ENCODE measurements at regions not wholly inside any gene's neighbourhood (a gene's known extent, or its start where the extent isn't known, plus 50 kb on each side); places are given as distances from the start of the nearest gene placed in this dataset.

- Histone ChIP-seq H3K4me2 (no peak overlapping the region), H4K20me1 (no peaks in the 10 kb centered on the region), H3K9me3 (replicated peaks in 1 of 11) (no peaks in the 10 kb centered on the region), H3K27ac (no peak overlapping the region), H3K27me3 (no peaks in the 10 kb centered on the region), H3K36me3 (no peaks in the 10 kb centered on the region), H3K9ac (no peak overlapping the region), H3K4me1 (no peaks in the 10 kb centered on the region), H3K4me3 (no peak overlapping the region)
- TF ChIP-seq Cebpa-rat (IDR thresholded peaks at IDR 0.05): no peak
Observed at GRCh38 chr13:63190219-63190618, 1774.6 kb upstream of the PCDH20 start.

- Histone ChIP-seq H3K4me2 (no peak overlapping the region), H3K27ac (no peak overlapping the region), H3K4me3 (no peak overlapping the region), H3K9me3 (replicated peaks in 1 of 11) (no peaks in the 10 kb centered on the region), H4K20me1 (no peaks in the 10 kb centered on the region), H3K27me3 (no peaks in the 10 kb centered on the region), H3K9ac (no peak overlapping the region), H3K36me3 (no peaks in the 10 kb centered on the region), H3K4me1 (no peaks in the 10 kb centered on the region)
- no peak for TF ChIP-seq Cebpa-rat (IDR thresholded peaks at IDR 0.05)
Observed at GRCh38 chr13:63189712-63190111, 1774.1 kb upstream of the PCDH20 start.

- TF ChIP-seq Cebpa-rat (IDR thresholded peaks at IDR 0.05): no peak
- Histone ChIP-seq H3K36me3 (no peaks in the 10 kb centered on the region), H3K4me1 (no peaks in the 10 kb centered on the region), H3K27ac (no peak overlapping the region), H3K9ac (no peak overlapping the region), H3K4me2 (no peak overlapping the region), H3K27me3 (no peaks in the 10 kb centered on the region), H4K20me1 (no peaks in the 10 kb centered on the region), H3K9me3 (replicated peaks in 1 of 11) (no peaks in the 10 kb centered on the region), H3K4me3 (no peak overlapping the region)
Observed at GRCh38 chr13:63184693-63185092, 1769.0 kb upstream of the PCDH20 start.

DNA sequence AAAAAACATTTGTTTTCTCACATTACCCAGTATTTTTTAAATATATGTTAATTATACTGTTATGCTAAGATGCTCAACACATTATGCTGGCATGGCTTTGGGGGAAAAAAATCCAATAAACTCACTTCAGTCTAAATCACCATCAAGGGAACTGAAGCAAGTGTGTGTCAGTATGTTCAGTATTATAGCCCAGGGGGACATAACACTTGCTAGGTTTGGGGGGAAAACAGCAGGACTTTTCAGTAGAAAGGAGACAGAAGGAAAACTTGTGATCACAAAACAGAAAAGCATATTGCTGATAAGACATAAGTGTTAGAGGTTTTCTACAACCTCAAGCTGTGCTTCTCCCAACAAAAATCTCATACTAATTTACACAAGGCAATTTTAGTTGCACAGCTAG lies 1759.9 kb upstream of the PCDH20 start:
- TF ChIP-seq Cebpa-rat (IDR thresholded peaks at IDR 0.05): no peak
- H3K27me3 ChIP-seq: no peaks in the 10 kb centered on the region
- H3K4me3 ChIP-seq: no peak overlapping the region
- H3K9me3 ChIP-seq (replicated peaks in 1 of 11): no peaks in the 10 kb centered on the region
- no peaks in the 10 kb centered on the region for H3K36me3 ChIP-seq
- H3K27ac ChIP-seq: no peak overlapping the region
- H3K4me1 ChIP-seq: no peaks in the 10 kb centered on the region
- H3K4me2 ChIP-seq: no peak overlapping the region
- H4K20me1 ChIP-seq: no peaks in the 10 kb centered on the region
- H3K9ac ChIP-seq: no peak overlapping the region

- no peak for TF ChIP-seq Cebpa-rat (IDR thresholded peaks at IDR 0.05)
- H4K20me1 ChIP-seq: no peaks in the 10 kb centered on the region
- H3K4me2 ChIP-seq: no peak overlapping the region
- no peaks in the 10 kb centered on the region for H3K4me1 ChIP-seq
- H3K36me3 ChIP-seq: no peaks in the 10 kb centered on the region
- no peaks in the 10 kb centered on the region for H3K9me3 ChIP-seq (replicated peaks in 1 of 11)
- no peak overlapping the region for H3K27ac ChIP-seq
- H3K9ac ChIP-seq: no peak overlapping the region
- no peak overlapping the region for H3K4me3 ChIP-seq
- no peaks in the 10 kb centered on the region for H3K27me3 ChIP-seq
Observed at GRCh38 chr13:63167699-63168337, 1752.2 kb upstream of the PCDH20 start.

DNA sequence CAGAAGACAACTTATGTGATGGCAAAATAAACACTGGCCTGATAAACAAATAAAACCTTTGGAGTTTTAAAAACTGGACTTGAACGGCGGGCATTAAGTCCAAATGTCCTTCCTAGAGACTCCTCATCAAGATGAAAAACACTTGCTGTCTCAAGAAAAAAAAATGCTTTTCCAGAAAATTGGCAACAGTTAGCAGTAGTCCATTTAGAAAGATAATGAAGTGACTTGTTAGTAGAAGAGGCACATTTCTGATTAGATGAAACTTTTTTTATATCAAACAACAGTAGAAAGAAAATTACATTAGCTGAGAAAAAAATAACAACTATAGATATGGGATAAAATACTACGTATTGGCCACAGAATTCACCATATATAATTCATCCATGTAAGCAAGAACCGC lies 1750.7 kb upstream of the PCDH20 start:
- no peaks in the 10 kb centered on the region for H4K20me1 ChIP-seq
- no peak for TF ChIP-seq Cebpa-rat (IDR thresholded peaks at IDR 0.05)
- no peaks in the 10 kb centered on the region for H3K36me3 ChIP-seq
- H3K4me1 ChIP-seq: no peaks in the 10 kb centered on the region
- H3K27ac ChIP-seq: no peak overlapping the region
- H3K9ac ChIP-seq: no peak overlapping the region
- H3K4me2 ChIP-seq: no peak overlapping the region
- H3K4me3 ChIP-seq: no peak overlapping the region
- H3K27me3 ChIP-seq: no peaks in the 10 kb centered on the region
- no peaks in the 10 kb centered on the region for H3K9me3 ChIP-seq (replicated peaks in 1 of 11)

DNA sequence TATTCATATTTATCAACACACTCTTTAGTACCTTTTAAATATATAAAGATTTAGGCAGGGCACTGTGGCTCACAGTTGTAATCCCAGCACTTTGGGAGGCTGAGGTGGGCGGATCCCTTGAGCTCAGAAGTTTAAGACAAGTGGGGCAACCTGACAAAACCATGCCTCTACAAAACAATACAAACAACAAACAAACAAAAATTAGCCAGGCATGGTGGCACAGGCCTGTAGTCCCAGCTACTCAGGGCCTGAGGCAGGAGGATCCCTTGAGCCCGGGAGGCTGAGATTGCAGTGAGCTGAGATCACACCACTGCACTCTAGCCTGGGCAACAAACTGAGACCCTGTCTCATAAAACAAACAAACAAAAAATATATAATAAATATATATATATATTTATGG lies 1748.3 kb upstream of the PCDH20 start:
- TF ChIP-seq Cebpa-rat (IDR thresholded peaks at IDR 0.05): no peak
- Histone ChIP-seq H3K4me3 (no peak overlapping the region), H3K27ac (no peak overlapping the region), H3K36me3 (no peaks in the 10 kb centered on the region), H3K4me1 (no peaks in the 10 kb centered on the region), H3K27me3 (no peaks in the 10 kb centered on the region), H4K20me1 (no peaks in the 10 kb centered on the region), H3K9ac (no peak overlapping the region), H3K4me2 (no peak overlapping the region), H3K9me3 (replicated peaks in 1 of 11) (no peaks in the 10 kb centered on the region)

DNA sequence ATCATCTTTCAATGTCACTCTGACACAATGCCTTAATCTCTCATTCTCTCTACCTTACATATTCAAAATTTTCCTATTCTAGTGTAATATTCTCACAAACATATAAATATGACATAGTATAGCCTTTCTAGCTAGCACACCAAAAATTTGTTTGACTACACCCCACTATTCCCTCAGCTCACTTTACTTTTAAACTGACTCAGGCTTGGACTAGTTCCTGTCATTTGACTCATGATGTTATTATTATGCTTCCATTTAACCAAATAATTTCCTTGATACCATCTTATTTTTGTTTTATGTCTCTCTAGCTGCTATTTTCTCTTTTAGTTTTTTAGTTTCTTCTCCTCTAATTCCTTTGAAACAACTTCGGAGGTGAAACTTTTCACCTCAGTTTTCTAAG lies 1745.6 kb upstream of the PCDH20 start:
- Histone ChIP-seq H3K36me3 (no peaks in the 10 kb centered on the region), H3K9me3 (replicated peaks in 1 of 11) (no peaks in the 10 kb centered on the region), H3K4me3 (no peak overlapping the region), H3K27me3 (no peaks in the 10 kb centered on the region), H4K20me1 (no peaks in the 10 kb centered on the region), H3K4me1 (no peaks in the 10 kb centered on the region), H3K27ac (no peak overlapping the region), H3K9ac (no peak overlapping the region), H3K4me2 (no peak overlapping the region)
- TF ChIP-seq Cebpa-rat (IDR thresholded peaks at IDR 0.05): no peak

DNA sequence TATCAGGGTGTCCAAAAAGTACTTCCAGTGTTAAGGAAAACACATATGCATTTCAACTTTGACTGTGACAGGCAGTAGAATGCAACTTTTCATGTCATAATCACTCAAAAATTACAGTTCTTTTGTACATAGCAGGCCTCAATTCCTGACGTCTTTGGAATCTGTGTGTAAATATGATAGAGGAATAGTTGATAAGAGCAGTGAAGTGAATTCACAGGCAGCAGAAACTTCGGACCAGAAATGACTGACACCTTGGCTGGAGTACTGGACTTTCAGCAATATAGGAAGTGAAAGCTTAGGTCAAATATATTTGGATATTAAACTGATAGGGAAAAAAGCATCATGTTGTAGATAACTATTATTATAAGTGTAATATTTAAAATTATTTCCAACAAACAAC lies 1741.2 kb upstream of the PCDH20 start:
- H3K36me3 ChIP-seq: no peaks in the 10 kb centered on the region
- TF ChIP-seq Cebpa-rat (IDR thresholded peaks at IDR 0.05): no peak

DNA sequence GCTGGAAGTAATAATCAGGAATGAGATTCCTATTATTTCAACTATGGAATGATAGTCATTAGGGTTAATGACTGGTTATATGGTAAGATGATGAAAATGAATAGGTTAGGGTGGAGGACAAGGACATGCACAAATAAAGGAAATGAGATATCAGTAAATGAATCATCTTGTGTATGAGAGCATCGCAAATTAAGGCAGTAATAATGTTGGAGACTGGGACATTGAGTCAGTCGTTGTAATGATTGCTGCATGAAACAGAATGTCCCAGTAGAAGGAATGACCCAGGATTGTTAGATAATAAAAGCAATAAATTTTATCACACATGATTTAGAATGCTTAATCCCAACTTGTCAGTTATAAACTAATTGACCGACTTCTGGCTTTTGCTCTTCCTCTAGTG lies 1733.7 kb upstream of the PCDH20 start:
- Histone ChIP-seq H3K27me3 (no peaks in the 10 kb centered on the region), H3K4me3 (no peak overlapping the region), H3K9ac (no peak overlapping the region), H3K4me1 (no peaks in the 10 kb centered on the region), H3K9me3 (replicated peaks in 1 of 11) (peaks cover 0 to 9% (median 0%) of the 10 kb centered on the region in 11 experiments; a peak in 6 of 22 replicates), H4K20me1 (no peaks in the 10 kb centered on the region), H3K4me2 (no peak overlapping the region), H3K27ac (no peak overlapping the region), H3K36me3 (no peaks in the 10 kb centered on the region)
- no peak for TF ChIP-seq Cebpa-rat (IDR thresholded peaks at IDR 0.05)

More for the DNA sequence above, 1741.2 kb upstream of the PCDH20 start:
- no peak overlapping the region for H3K9ac ChIP-seq
- no peaks in the 10 kb centered on the region for H3K4me1 ChIP-seq
- no peaks in the 10 kb centered on the region for H4K20me1 ChIP-seq
- H3K27ac ChIP-seq: no peak overlapping the region
- H3K4me3 ChIP-seq: no peak overlapping the region
- H3K27me3 ChIP-seq: no peaks in the 10 kb centered on the region
- H3K9me3 ChIP-seq (replicated peaks in 1 of 11): no peaks in the 10 kb centered on the region
- H3K4me2 ChIP-seq: no peak overlapping the region
